Aorta (tissue), 5 donors: ENCODE measurements at regions not wholly inside any gene's neighbourhood (a gene's known extent, or its start where the extent isn't known, plus 50 kb on each side); places are given as distances from the start of the nearest gene placed in this dataset.

Experiments
- ATAC-seq: fragments of 200-7000 bp; cut with Tn5 transposase; one replicate; pipeline ENCODE4 v1.9.1; 2022; ENCODE audit warnings: moderate library complexity; ENCODE audit not compliant: low FRiP score
- DNase-seq, 2 donors: peaks; one replicate each; pipeline ENCODE4 v3.0.0-alpha.2; 2020
- H3K27ac ChIP-seq, 2 donors: one replicate each; pipeline ENCODE4 v1.5.1; 2013; ENCODE audit warnings: low read length in 2 of 2, mild to moderate bottlenecking in 2 of 2, moderate library complexity in 2 of 2, control low read depth in 1 of 2, inconsistent platforms in 1 of 2, low read depth in 1 of 2
- H3K27me3 ChIP-seq, 2 donors: one replicate each; pipeline ENCODE4 v1.6.1; 2013; ENCODE audit warnings: control low read depth in 1 of 2, low read length in 1 of 2, mild to moderate bottlenecking in 1 of 2, moderate library complexity in 1 of 2; ENCODE audit not compliant: insufficient read depth in 2 of 2, control insufficient read depth in 1 of 2
- H3K36me3 ChIP-seq, 2 donors: one replicate each; pipeline ENCODE4 v1.6.1; 2013; ENCODE audit warnings: control low read depth in 1 of 2, low read length in 1 of 2, mild to moderate bottlenecking in 1 of 2; ENCODE audit not compliant: insufficient read depth in 2 of 2, control insufficient read depth in 1 of 2
- H3K4me1 ChIP-seq, 2 donors: one replicate each; pipeline ENCODE4 v1.6.1; 2013; ENCODE audit warnings: low read length in 2 of 2, control low read depth in 1 of 2, mild to moderate bottlenecking in 1 of 2, moderate library complexity in 1 of 2; ENCODE audit not compliant: insufficient read depth in 2 of 2, control insufficient read depth in 1 of 2
- H3K4me3 ChIP-seq, 2 donors: one replicate each; pipeline ENCODE4 v1.5.1; 2013; ENCODE audit warnings: low read length in 2 of 2, control low read depth in 1 of 2, mild to moderate bottlenecking in 1 of 2
- H3K9me3 ChIP-seq: one replicate; pipeline ENCODE4 v1.6.1; 2013; ENCODE audit warnings: mild to moderate bottlenecking, low read length; ENCODE audit not compliant: control insufficient read depth
- WGBS, 2 donors: extraction: QIAGEN DNeasy Blood & Tissue Kit; methylation state at CpG; one replicate each; pipeline ENCODE4 v1.1.7; 2013; 5-methylcytosine and 5-hydroxymethylcytosine counted together
- intact Hi-C, 2 donors: fragments of 100-400 bp; cut with DNase I; formaldehyde crosslinking; loops; one replicate each; pipeline versions ENCODE4 v1.14.2 to v1.15.0; 2022
- donor health status: healthy with polysubstance abuse.
- donor health status: Bipolar disorder and iron deficiency.
- donor health status: DM: no; HTN: no; CAD: no.
- donor health status: DM: no; HTN: no; CAD: no.
- donor health status: DM: yes; HTN: yes; CAD: no.

GRCh38 chr6:94088870-94089269 is 669.5 kb upstream of the EPHA7 start:
- no peak overlapping the region for H3K27ac ChIP-seq
- intact Hi-C loops, result no loop called here
- no peaks in the 10 kb centered on the region for H3K27me3 ChIP-seq
- H3K4me1 ChIP-seq, result no peaks in the 10 kb centered on the region
- no peaks in the 10 kb centered on the region for H3K9me3 ChIP-seq
- H3K36me3 ChIP-seq, result no peaks in the 10 kb centered on the region
- no peak for DNase-seq
- H3K4me3 ChIP-seq, result no peak overlapping the region
- no peak for ATAC-seq

- H3K4me1 ChIP-seq, result no peaks in the 10 kb centered on the region
- ATAC-seq (no peak), DNase-seq (no peak)
- no peaks in the 10 kb centered on the region for H3K36me3 ChIP-seq
- intact Hi-C loops, result no loop called here
- no peaks in the 10 kb centered on the region for H3K9me3 ChIP-seq
- no peak overlapping the region for H3K4me3 ChIP-seq
- no peak overlapping the region for H3K27ac ChIP-seq
- WGBS, 2 donors, result 39 to 41% methylated on average over 3 of the region's 3 CpGs
- H3K27me3 ChIP-seq, result no peaks in the 10 kb centered on the region
Measured at GRCh38 chr6:94074764-94075163, 655.4 kb upstream of the EPHA7 start.

- 1 to 8% methylated on average over 1 of the region's 1 CpG for WGBS, 2 donors
- ATAC-seq, result no peak
Measured at GRCh38 chr6:94071835-94072234, 652.5 kb upstream of the EPHA7 start.

DNA sequence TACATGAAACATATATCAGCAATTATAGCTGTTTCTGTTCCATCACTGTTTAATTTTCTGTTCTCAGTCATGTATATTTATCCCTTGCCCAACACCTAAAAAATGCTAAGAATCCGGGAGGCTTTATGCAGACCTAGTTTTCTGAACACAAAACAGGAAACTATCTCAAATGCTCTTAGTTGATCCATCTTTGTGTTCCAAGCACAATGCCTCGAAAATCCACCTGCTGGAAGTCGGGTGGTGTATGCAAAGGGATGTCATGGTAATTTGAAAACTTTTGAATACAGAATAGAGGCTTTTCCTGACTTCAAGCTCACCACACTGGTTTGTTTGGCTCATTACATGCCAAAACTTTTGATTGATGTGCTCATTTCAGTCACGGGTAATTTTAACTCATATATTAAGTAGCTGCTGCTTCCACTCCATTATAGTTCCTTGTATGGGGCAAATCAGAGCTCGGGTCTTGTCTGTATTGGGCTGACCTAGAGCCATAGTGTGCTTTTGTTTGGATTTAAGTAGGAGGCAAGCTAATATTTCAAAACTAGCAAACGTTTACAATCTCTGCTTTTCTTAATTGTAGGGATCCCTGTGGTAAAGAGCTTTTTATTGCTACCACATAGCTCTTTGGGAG is 646.5 kb upstream of the EPHA7 start:
- intact Hi-C loops, result no loop called here
- DNase-seq (no peak), ATAC-seq (no peak)
- 28 to 38% methylated on average over 6 of the region's 6 CpGs for WGBS, 2 donors
- Histone ChIP-seq H3K9me3 (no peaks in the 10 kb centered on the region), H3K27me3 (no peaks in the 10 kb centered on the region), H3K4me3 (no peak overlapping the region), H3K27ac (no peak overlapping the region), H3K4me1 (no peaks in the 10 kb centered on the region), H3K36me3 (no peaks in the 10 kb centered on the region)

More at GRCh38 chr6:94071835-94072234, 652.5 kb upstream of the EPHA7 start:
- H3K9me3 ChIP-seq, result no peaks in the 10 kb centered on the region
- H3K4me3 ChIP-seq, result no peak overlapping the region
- H3K36me3 ChIP-seq, result no peaks in the 10 kb centered on the region
- no peaks in the 10 kb centered on the region for H3K4me1 ChIP-seq
- H3K27me3 ChIP-seq, result no peaks in the 10 kb centered on the region
- intact Hi-C loops, result no loop called here
- no peak overlapping the region for H3K27ac ChIP-seq
- DNase-seq, result no peak

DNA sequence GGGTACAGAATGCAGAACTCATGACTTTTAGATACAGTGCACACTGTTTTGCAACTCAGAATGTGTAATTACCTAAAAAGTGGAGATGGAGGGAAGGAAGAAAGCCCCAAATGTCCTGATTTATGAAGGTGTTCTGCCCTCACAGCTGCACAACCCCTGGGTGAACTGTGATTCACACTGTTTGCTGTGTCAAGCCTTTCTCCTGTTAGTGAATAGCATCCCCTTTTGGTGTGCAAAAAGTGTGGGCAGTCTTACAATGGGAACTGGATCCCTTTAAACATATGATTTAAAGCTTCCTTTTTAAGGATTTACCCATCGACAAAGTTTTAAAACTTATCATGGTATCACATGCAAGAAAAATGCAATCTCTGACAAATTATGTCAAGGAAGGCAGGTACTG is 633.4 kb upstream of the EPHA7 start:
- no peaks in the 10 kb centered on the region for H3K9me3 ChIP-seq
- 11% methylated on average over 1 of the region's 1 CpG for whole genome bisulfite sequencing, 2 donors

GRCh38 chr6:94050515-94050914 is 631.2 kb upstream of the EPHA7 start:
- no peak for ATAC-seq
- intact Hi-C loops, result no loop called here
- Histone ChIP-seq H3K4me1 (no peaks in the 10 kb centered on the region), H3K36me3 (no peaks in the 10 kb centered on the region), H3K9me3 (no peaks in the 10 kb centered on the region), H3K27ac (no peak overlapping the region), H3K27me3 (no peaks in the 10 kb centered on the region), H3K4me3 (no peak overlapping the region)
- no peak for DNase-seq
- WGBS, 2 donors, result 91% methylated on average over 3 of the region's 3 CpGs

More for the DNA sequence above, 633.4 kb upstream of the EPHA7 start:
- no peaks in the 10 kb centered on the region for H3K27me3 ChIP-seq
- H3K36me3 ChIP-seq, result no peaks in the 10 kb centered on the region
- H3K27ac ChIP-seq, result no peak overlapping the region
- DNase-seq, result no peak
- no peaks in the 10 kb centered on the region for H3K4me1 ChIP-seq
- no peak for ATAC-seq
- intact Hi-C loops, result no loop called here
- H3K4me3 ChIP-seq, result no peak overlapping the region

GRCh38 chr6:94049001-94049400 is 629.6 kb upstream of the EPHA7 start:
- intact Hi-C loops, result no loop called here
- H3K4me1 ChIP-seq, result no peaks in the 10 kb centered on the region
- no peaks in the 10 kb centered on the region for H3K9me3 ChIP-seq
- no peaks in the 10 kb centered on the region for H3K36me3 ChIP-seq
- H3K4me3 ChIP-seq, result no peak overlapping the region
- H3K27me3 ChIP-seq, result no peaks in the 10 kb centered on the region
- ATAC-seq (no peak), DNase-seq (no peak)
- no peak overlapping the region for H3K27ac ChIP-seq

DNA sequence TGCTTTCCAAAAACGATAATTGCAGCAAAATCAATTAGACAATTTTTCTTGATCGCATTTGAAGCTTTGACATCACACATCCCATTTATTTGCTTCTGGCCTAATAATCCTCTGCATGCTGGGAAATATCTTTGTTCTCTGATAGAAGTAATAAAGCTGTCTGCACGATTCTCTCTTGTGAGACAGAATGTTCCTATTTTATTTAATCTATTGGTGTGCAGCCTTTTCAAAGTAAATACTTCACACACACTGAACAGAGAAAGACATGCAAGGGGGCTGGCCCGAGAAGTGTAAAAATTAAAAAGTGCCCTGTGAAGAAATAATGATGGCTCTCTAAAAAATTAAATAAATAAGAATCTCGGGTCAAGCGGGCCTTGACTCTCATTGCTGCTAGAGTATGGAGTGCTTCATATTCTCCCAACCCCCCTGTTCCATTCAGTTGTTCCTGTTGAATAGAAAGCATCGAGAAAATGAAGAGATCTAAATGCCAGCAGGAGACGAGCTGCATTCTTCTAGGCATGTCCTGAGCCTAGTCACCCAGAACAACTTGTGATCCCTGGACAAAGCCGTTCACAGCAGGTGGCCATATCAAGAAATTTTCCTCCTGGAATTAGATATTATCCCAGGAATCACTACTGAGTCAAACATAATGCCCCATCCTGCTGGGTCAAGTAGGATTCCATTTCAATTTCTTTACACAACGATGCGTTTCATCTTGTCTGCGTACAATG is 625.9 kb upstream of the EPHA7 start:
- Histone ChIP-seq H3K4me1 (no peaks in the 10 kb centered on the region), H3K36me3 (no peaks in the 10 kb centered on the region), H3K27ac (no peak overlapping the region), H3K4me3 (no peak overlapping the region), H3K9me3 (no peaks in the 10 kb centered on the region), H3K27me3 (no peaks in the 10 kb centered on the region)
- ATAC-seq, result no peak
- 45 to 60% methylated on average over 12 of the region's 12 CpGs for WGBS, 2 donors
- intact Hi-C loops, result no loop called here
- no peak for DNase-seq

GRCh38 chr6:94041945-94042709 is 622.8 kb upstream of the EPHA7 start:
- H3K4me3 ChIP-seq, result no peak overlapping the region
- 81 to 85% methylated on average over 3 of the region's 3 CpGs for WGBS, 2 donors
- DNase-seq (no peak), ATAC-seq (no peak)
- no peaks in the 10 kb centered on the region for H3K36me3 ChIP-seq
- H3K27me3 ChIP-seq, result no peaks in the 10 kb centered on the region
- intact Hi-C loops, result no loop called here
- H3K9me3 ChIP-seq, result no peaks in the 10 kb centered on the region
- no peak overlapping the region for H3K27ac ChIP-seq
- H3K4me1 ChIP-seq, result no peaks in the 10 kb centered on the region
